Fibroblast of lung (primary cell): ENCODE measurements at regions not wholly inside any gene's neighbourhood (a gene's known extent, or its start where the extent isn't known, plus 50 kb on each side); places are given as distances from the start of the nearest gene placed in this dataset.
A peak's percentile ranks its signal among the peaks of the same experiment; 100 is the strongest.

ENCODE experiments used
- DNase-seq, 2 donors: peaks; one replicate each; pipeline versions ENCODE4 v3.0.0 to v3.0.0-alpha.2; 2010; ENCODE audit warnings: low read depth in 2 of 2
- H2AFZ ChIP-seq: 2 replicates; pipeline ENCODE4 v1.5.1; 2012; ENCODE audit warnings: low read length, control low read depth, inconsistent platforms
- H3K27ac ChIP-seq: 2 replicates; pipeline ENCODE4 v1.5.1; 2011; ENCODE audit warnings: low read length, control low read depth; ENCODE audit not compliant: insufficient read depth
- H3K27me3 ChIP-seq: 2 replicates; pipeline ENCODE4 v1.5.1; 2011; ENCODE audit warnings: mild to moderate bottlenecking, low read length; ENCODE audit not compliant: control insufficient read depth, insufficient read depth
- H3K36me3 ChIP-seq: 2 replicates; pipeline ENCODE4 v1.5.1; 2011; ENCODE audit warnings: low read length; ENCODE audit not compliant: control insufficient read depth, insufficient read depth
- H3K4me1 ChIP-seq: 2 replicates; pipeline ENCODE4 v1.5.1; 2011; ENCODE audit warnings: low read length; ENCODE audit not compliant: control insufficient read depth, insufficient read depth; ENCODE audit errors: extremely low read depth
- H3K4me2 ChIP-seq: 2 replicates; pipeline ENCODE4 v1.5.1; 2011; ENCODE audit warnings: low read length, control low read depth; ENCODE audit not compliant: insufficient read depth; ENCODE audit errors: extremely low read depth
- H3K4me3 ChIP-seq, 4 experiments: fragments of 200-600 bp in 1 of 4; sonication (generic) in 1 of 4; replicated peaks in 1 of 4; 2 replicates each; pipeline ENCODE4 v1.5.1; 2011 to 2016; ENCODE audit warnings: low read length in 4 of 4, low read depth in 3 of 4, mild to moderate bottlenecking in 3 of 4, control low read depth in 2 of 4, inconsistent platforms in 1 of 4, mixed read lengths in 1 of 4; ENCODE audit not compliant: insufficient read depth in 1 of 4; ENCODE audit errors: control extremely low read depth in 1 of 4
- H3K79me2 ChIP-seq: 2 replicates; pipeline ENCODE4 v1.5.1; 2012; ENCODE audit warnings: mild to moderate bottlenecking, low read length, inconsistent platforms; ENCODE audit not compliant: control insufficient read depth, insufficient read depth
- H3K9ac ChIP-seq: 2 replicates; pipeline ENCODE4 v1.5.1; 2011; ENCODE audit warnings: mild to moderate bottlenecking, low read length, control low read depth; ENCODE audit not compliant: insufficient read depth
- H3K9me3 ChIP-seq: 2 replicates; pipeline ENCODE4 v1.5.1; 2012; ENCODE audit warnings: low read depth, low read length; ENCODE audit not compliant: control insufficient read depth, insufficient read depth
- H4K20me1 ChIP-seq: 2 replicates; pipeline ENCODE4 v1.5.1; 2011; ENCODE audit warnings: low read length; ENCODE audit not compliant: control insufficient read depth, insufficient read depth; ENCODE audit errors: extremely low read depth
- CTCF ChIP-seq, 2 donors: IDR thresholded peaks in 1 of 2; conservative IDR thresholded peaks in 1 of 2; 1 replicate in 1 of 2; 2 replicates in 1 of 2; pipeline ENCODE4 v1.5.1; 2011 to 2012; ENCODE audit warnings: low read length in 2 of 2, control low read depth in 1 of 2, inconsistent platforms in 1 of 2, low read depth in 1 of 2, mild to moderate bottlenecking in 1 of 2
- EZH2 ChIP-seq: IDR thresholded peaks from 2 replicates; pipeline ENCODE4 v1.5.1; 2012; ENCODE audit warnings: low read length, control low read depth, mild to moderate bottlenecking; ENCODE audit errors: missing control alignments

GRCh38 chr10:111656066-111656465 lies 527.5 kb downstream of the GPAM start:
- H3K27me3 ChIP-seq, result no peaks in the 10 kb centered on the region

DNA sequence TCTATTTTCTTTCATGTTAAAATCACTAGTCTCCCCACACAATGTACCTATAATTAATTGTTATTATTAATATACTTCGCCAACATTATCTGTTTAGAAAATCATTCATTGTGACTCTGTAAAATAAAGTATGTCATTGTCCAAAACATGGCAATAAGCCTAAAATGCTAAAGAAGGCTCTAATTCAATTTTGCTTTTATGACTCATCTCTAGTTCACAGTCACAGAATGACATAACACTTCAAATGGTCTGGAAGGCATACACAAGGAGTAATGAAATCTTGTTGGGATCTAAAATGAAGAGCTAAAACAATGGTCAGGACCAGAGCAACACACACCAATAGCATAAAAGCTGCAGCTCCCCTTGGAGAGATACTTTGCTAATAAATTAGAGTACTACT lies 505.8 kb downstream of the GPAM start:
- Histone ChIP-seq H3K4me1 (no peaks in the 10 kb centered on the region), H3K79me2 (no peaks in the 10 kb centered on the region), H4K20me1 (no peaks in the 10 kb centered on the region), H3K4me2 (no peak overlapping the region), H3K9ac (no peak overlapping the region), H3K4me3 (no peak overlapping the region), H3K27ac (no peak overlapping the region), H3K9me3 (no peaks in the 10 kb centered on the region), H3K36me3 (no peaks in the 10 kb centered on the region), H2AFZ (no peak overlapping the region), H3K27me3 (no peaks in the 10 kb centered on the region)
- peak in 1 of 2 donors; percentile 2 for DNase-seq
- TF ChIP-seq EZH2 (no peak), CTCF (conservative IDR thresholded peaks at IDR 0.05 in 1 of 2, IDR thresholded peaks at IDR 0.05 in 1 of 2; ENCODE audit: low read depth in 1 of 2, low read length in 2 of 2) (no peak)

More at GRCh38 chr10:111656066-111656465, 527.5 kb downstream of the GPAM start:
- Histone ChIP-seq H3K4me3 (no peak overlapping the region), H3K9ac (no peak overlapping the region), H3K9me3 (no peaks in the 10 kb centered on the region), H3K4me2 (no peak overlapping the region), H3K79me2 (no peaks in the 10 kb centered on the region), H3K27ac (no peak overlapping the region), H4K20me1 (no peaks in the 10 kb centered on the region), H3K4me1 (no peaks in the 10 kb centered on the region), H3K36me3 (no peaks in the 10 kb centered on the region), H2AFZ (no peak overlapping the region)
- TF ChIP-seq CTCF (conservative IDR thresholded peaks at IDR 0.05 in 1 of 2, IDR thresholded peaks at IDR 0.05 in 1 of 2; ENCODE audit: low read depth in 1 of 2, low read length in 2 of 2), result no peak
- no peak for DNase-seq

DNA sequence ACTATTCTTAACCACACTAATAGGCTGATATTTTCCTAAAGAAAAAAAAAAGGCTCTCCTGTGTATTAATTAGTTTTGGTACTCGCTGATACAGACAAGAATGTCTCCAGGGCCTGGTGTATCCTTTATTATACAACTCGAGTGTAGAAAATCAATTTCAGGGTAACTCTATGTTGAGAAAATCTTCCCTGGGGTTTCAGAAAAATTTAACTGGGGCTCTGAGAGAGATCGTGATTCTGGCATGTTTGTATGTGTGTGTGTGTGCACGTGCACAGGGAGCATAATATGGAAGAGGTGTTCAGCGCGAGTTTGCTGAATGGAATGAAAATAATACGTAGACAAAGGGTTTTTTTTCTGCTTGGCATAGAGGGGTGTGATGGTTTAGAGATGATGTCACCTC lies 496.8 kb downstream of the GPAM start:
- Histone ChIP-seq H3K9me3 (no peaks in the 10 kb centered on the region), H3K4me1 (no peaks in the 10 kb centered on the region), H2AFZ (no peak overlapping the region), H3K79me2 (no peaks in the 10 kb centered on the region), H3K27ac (no peak overlapping the region), H3K4me3 (no peak overlapping the region), H3K36me3 (no peaks in the 10 kb centered on the region), H4K20me1 (no peaks in the 10 kb centered on the region), H3K9ac (no peak overlapping the region), H3K4me2 (no peak overlapping the region), H3K27me3 (no peaks in the 10 kb centered on the region)
- DNase-seq, result no peak
- no peak for TF ChIP-seq EZH2
